ENCODE measurements at regions not wholly inside any gene's neighbourhood (a gene's known extent, or its start where the extent isn't known, plus 50 kb on each side); places are given as distances from the start of the nearest gene placed in this dataset.

- H3K9ac ChIP-seq (ENCODE audit: control insufficient read depth, insufficient read depth, low read length), result no peak overlapping the region
- no peak overlapping the region for H3K27ac ChIP-seq (ENCODE audit: control insufficient read depth, insufficient read depth)
- H2AFZ ChIP-seq (ENCODE audit: control insufficient read depth, low read depth, low read length), result no peak overlapping the region
- FAIRE-seq, result no peak
- H3K4me2 ChIP-seq (ENCODE audit: control insufficient read depth, insufficient read depth), result no peak overlapping the region
- no peak for DNase-seq (ENCODE audit: low read depth, low spot score)
- H4K20me1 ChIP-seq (ENCODE audit: control insufficient read depth, insufficient read depth), result no peaks in the 10 kb centered on the region; the same call in 1 of the 2 replicates
- no peak for ATAC-seq
- H3K79me2 ChIP-seq (ENCODE audit: control insufficient read depth, insufficient read depth, low read length), result no peaks in the 10 kb centered on the region
- RAD21 ChIA-PET (ENCODE audit: unreplicated experiment), result no interaction called here
- SMC1A ChIA-PET (ENCODE audit: uncharacterized antibody, unreplicated experiment), result no interaction called here
- CTCF ChIA-PET, result no interaction called here
- TF ChIP-seq EP300 (IDR thresholded peaks at IDR 0.05; ENCODE audit: borderline replicate concordance in 1 of 2, control insufficient read depth in 1 of 2, low read depth in 2 of 2, low read length in 2 of 2), result no peak
- TF ChIP-seq HDAC2 (IDR thresholded peaks at IDR 0.05), result no peak
- no peak for TF ChIP-seq TARDBP (IDR thresholded peaks at IDR 0.05; ENCODE audit: borderline replicate concordance)
- TF ChIP-seq IKZF2 (IDR thresholded peaks at IDR 0.05), result no peak
- TF ChIP-seq MTA3 (IDR thresholded peaks at IDR 0.05; ENCODE audit: borderline replicate concordance, low read length), result no peak
- TF ChIP-seq BRCA1 (IDR thresholded peaks at IDR 0.05; ENCODE audit: low read depth, low read length), result no peak
- TF ChIP-seq CEBPB (IDR thresholded peaks at IDR 0.05; ENCODE audit: borderline replicate concordance in 1 of 2, low read depth in 2 of 2, low read length in 2 of 2), result no peak
- TF ChIP-seq ZZZ3 (IDR thresholded peaks at IDR 0.05; ENCODE audit: control insufficient read depth, insufficient read length, low read depth), result no peak
- no peak for TF ChIP-seq ZSCAN29 (IDR thresholded peaks at IDR 0.05)
- no peak for TF ChIP-seq SMC3 (IDR thresholded peaks at IDR 0.05; ENCODE audit: borderline replicate concordance, low read length)
- no peak for TF ChIP-seq SPI1 (IDR thresholded peaks at IDR 0.05; ENCODE audit: borderline replicate concordance, insufficient read depth, low read depth, low read length)
- no peak for TF ChIP-seq POLR2A (IDR thresholded peaks at IDR 0.05; ENCODE audit: low read depth, low read length)
- TF ChIP-seq SP1 (IDR thresholded peaks at IDR 0.05; ENCODE audit: low read depth, low read length), result no peak
- TF ChIP-seq RBBP5 (conservative IDR thresholded peaks at IDR 0.05), result no peak
- no peak for TF ChIP-seq PBX3 (IDR thresholded peaks at IDR 0.05; ENCODE audit: insufficient replicate concordance, low read depth, low read length)
- no peak for TF ChIP-seq FOXK2 (IDR thresholded peaks at IDR 0.05)
- H3K4me1 ChIP-seq (ENCODE audit: control insufficient read depth, insufficient read depth, low read length), result no peaks in the 10 kb centered on the region
- POLR2A ChIA-PET, result no interaction called here
- H3K36me3 ChIP-seq (ENCODE audit: control insufficient read depth in 2 of 2, insufficient read depth in 2 of 2, low read length in 1 of 2), result no peaks in the 10 kb centered on the region
- no peaks in the 10 kb centered on the region for H3K9me3 ChIP-seq (replicated peaks; ENCODE audit: control insufficient read depth, insufficient read depth, low read length)
- 26% methylated on average over 40 of the region's 40 CpGs for WGBS (ENCODE audit: insufficient coverage, insufficient replicate concordance, low lambda C conversion rate, missing lambda C conversion rate)
- no TSS peak for BruUV-seq (replicated peaks)
- in situ Hi-C loops (cut with MboI) (no loop called here), intact Hi-C loops (cut with micrococcal nuclease; ENCODE audit: unreplicated experiment) (no loop called here)
- H3K4me3 ChIP-seq, result no peak overlapping the region
- H3K27me3 ChIP-seq (replicated peaks in 1 of 2; ENCODE audit: control insufficient read depth in 2 of 2, insufficient read depth in 2 of 2, low read length in 1 of 2), result no peaks in the 10 kb centered on the region
Measured at GRCh38 chr10:131748831-131749766, 151.7 kb upstream of the PPP2R2D start.
